ENCODE measurements at regions not wholly inside any gene's neighbourhood (a gene's known extent, or its start where the extent isn't known, plus 50 kb on each side); places are given as distances from the start of the nearest gene placed in this dataset.

DNA sequence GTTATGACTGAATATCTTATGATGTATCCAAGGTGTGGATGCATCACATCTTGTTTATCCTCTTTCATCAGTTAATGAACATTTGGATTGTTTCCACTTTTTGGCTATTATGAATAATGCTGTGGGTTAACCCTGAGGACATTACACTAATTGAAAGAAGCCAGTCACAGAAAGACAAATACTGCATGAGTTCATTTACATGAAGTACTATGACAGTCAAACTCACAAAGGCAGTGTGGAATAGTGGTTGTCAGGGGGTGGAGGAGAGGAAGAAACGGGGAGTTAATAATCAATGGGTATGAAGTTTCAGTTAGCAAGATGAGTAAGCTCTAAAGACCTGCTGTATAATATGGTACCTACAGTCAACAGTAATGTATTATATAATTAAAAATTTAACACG lies 409.4 kb upstream of the CTNND2 start:
- no CpG with 5 or more reads among the region's 2 CpGs for WGBS (ENCODE audit: extremely low coverage, insufficient coverage, insufficient read length)
- no peak overlapping the region for H2BK5ac ChIP-seq (ENCODE audit: low read depth, low read length, poor library complexity)
- DNase-seq, result no peak

DNA sequence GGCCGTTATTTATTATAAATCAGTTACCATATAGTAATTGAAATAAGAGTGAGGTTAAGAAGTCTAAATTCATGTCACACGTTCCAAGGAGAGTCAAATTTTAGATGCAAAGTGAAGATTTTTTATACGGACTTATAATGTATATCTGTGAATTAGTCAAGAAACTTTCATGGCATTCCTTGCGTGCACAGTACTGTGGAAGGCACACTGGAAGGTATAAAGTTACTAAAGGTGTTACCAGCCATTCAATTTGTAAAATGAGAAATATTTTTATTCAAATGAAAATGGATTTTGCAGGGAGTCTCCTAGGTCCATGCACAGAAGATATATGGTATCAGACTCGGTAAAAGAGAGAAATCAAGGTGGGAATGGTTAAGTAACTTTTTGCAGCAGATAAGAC lies 408.1 kb upstream of the CTNND2 start:
- H3K4me1 ChIP-seq (ENCODE audit: control insufficient read depth in 1 of 2, insufficient read depth in 2 of 2, low read length in 2 of 2), result peaks cover 0 to 3% of the 10 kb centered on the region in 2 experiments
- H2AFZ ChIP-seq (ENCODE audit: insufficient read depth, low read length, poor library complexity), result no peak overlapping the region
- H3K23ac ChIP-seq (ENCODE audit: low read length), result no peak overlapping the region
- H4K91ac ChIP-seq (ENCODE audit: low read depth, low read length), result no peak overlapping the region
- H3K18ac ChIP-seq (ENCODE audit: low read length), result no peak overlapping the region
- no peak for DNase-seq
- H3K36me3 ChIP-seq (ENCODE audit: control insufficient read depth in 1 of 2, insufficient read depth in 2 of 2, low read length in 2 of 2), result no peaks in the 10 kb centered on the region
- H3K79me1 ChIP-seq (ENCODE audit: low read length), result no peaks in the 10 kb centered on the region
- no peak overlapping the region for H3K27ac ChIP-seq (ENCODE audit: low read depth, low read length)
- H3K4ac ChIP-seq (ENCODE audit: low read depth, low read length), result no peak overlapping the region
- H2AK5ac ChIP-seq (ENCODE audit: low read length), result no peak overlapping the region
- H3K79me2 ChIP-seq (ENCODE audit: control insufficient read depth, insufficient read depth, low read length, poor library complexity), result no peaks in the 10 kb centered on the region
- no peak overlapping the region for H2BK12ac ChIP-seq (ENCODE audit: low read length)
- H3K4me2 ChIP-seq (ENCODE audit: low read length), result no peak overlapping the region
- H3K14ac ChIP-seq (ENCODE audit: low read length), result no peak overlapping the region
- no peak overlapping the region for H4K12ac ChIP-seq (ENCODE audit: low read depth, low read length)
- H3K9ac ChIP-seq (ENCODE audit: low read length), result no peak overlapping the region
- H3K4me3 ChIP-seq (ENCODE audit: low read depth, low read length), result no peak overlapping the region
- no peak overlapping the region for H2BK120ac ChIP-seq (ENCODE audit: insufficient read depth, low read length, poor library complexity)
- no CpG with 5 or more reads among the region's 5 CpGs for WGBS (ENCODE audit: extremely low coverage, insufficient coverage, insufficient read length)
- H3K27me3 ChIP-seq (ENCODE audit: insufficient read depth, low read length), result no peaks in the 10 kb centered on the region
- H2BK5ac ChIP-seq (ENCODE audit: low read depth, low read length, poor library complexity), result no peak overlapping the region
- H3K9me3 ChIP-seq (ENCODE audit: insufficient read depth, low read depth, low read length), result no peaks in the 10 kb centered on the region
- no peak overlapping the region for H4K8ac ChIP-seq (ENCODE audit: low read depth, low read length)

More for the DNA sequence above, 409.4 kb upstream of the CTNND2 start:
- Histone ChIP-seq H3K18ac (ENCODE audit: low read length) (no peak overlapping the region), H4K91ac (ENCODE audit: low read depth, low read length) (no peak overlapping the region), H3K79me2 (ENCODE audit: control insufficient read depth, insufficient read depth, low read length, poor library complexity) (no peaks in the 10 kb centered on the region), H3K23ac (ENCODE audit: low read length) (no peak overlapping the region), H4K8ac (ENCODE audit: low read depth, low read length) (no peak overlapping the region), H3K4me1 (ENCODE audit: control insufficient read depth in 1 of 2, insufficient read depth in 2 of 2, low read length in 2 of 2) (peaks cover 0 to 3% of the 10 kb centered on the region in 2 experiments), H2BK12ac (ENCODE audit: low read length) (no peak overlapping the region), H3K27me3 (ENCODE audit: insufficient read depth, low read length) (no peaks in the 10 kb centered on the region), H4K12ac (ENCODE audit: low read depth, low read length) (no peak overlapping the region), H2AFZ (ENCODE audit: insufficient read depth, low read length, poor library complexity) (no peak overlapping the region), H2AK5ac (ENCODE audit: low read length) (no peak overlapping the region), H3K9me3 (ENCODE audit: insufficient read depth, low read depth, low read length) (no peaks in the 10 kb centered on the region), H3K9ac (ENCODE audit: low read length) (no peak overlapping the region), H3K4ac (ENCODE audit: low read depth, low read length) (no peak overlapping the region), H3K14ac (ENCODE audit: low read length) (no peak overlapping the region), H3K79me1 (ENCODE audit: low read length) (no peaks in the 10 kb centered on the region), H2BK120ac (ENCODE audit: insufficient read depth, low read length, poor library complexity) (no peak overlapping the region), H3K4me2 (ENCODE audit: low read length) (no peak overlapping the region), H3K27ac (ENCODE audit: low read depth, low read length) (no peak overlapping the region), H3K36me3 (ENCODE audit: control insufficient read depth in 1 of 2, insufficient read depth in 2 of 2, low read length in 2 of 2) (no peaks in the 10 kb centered on the region), H3K4me3 (ENCODE audit: low read depth, low read length) (no peak overlapping the region)

DNA sequence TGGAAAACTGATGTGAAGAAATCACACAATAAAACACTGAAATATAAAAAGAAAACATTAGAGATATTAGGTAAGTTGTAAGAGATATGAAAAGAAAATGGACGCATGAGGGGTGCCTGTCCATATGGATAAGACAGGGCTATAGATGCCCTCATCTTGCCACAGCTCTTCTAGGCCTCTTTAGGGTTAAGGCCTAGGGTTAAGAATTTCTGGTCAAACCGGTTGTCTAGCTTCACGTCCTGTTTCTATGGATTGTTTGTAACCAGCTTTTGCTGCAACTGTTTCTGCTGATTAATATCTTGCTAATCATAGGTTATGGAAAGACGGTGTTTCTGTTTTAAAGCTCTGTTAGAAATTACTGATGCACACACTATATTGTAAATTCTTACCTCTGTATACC lies 389.9 kb upstream of the CTNND2 start:
- no peak overlapping the region for H2BK12ac ChIP-seq (ENCODE audit: low read length)
- no peak overlapping the region for H4K8ac ChIP-seq (ENCODE audit: low read depth, low read length)
- no peak overlapping the region for H2AFZ ChIP-seq (ENCODE audit: insufficient read depth, low read length, poor library complexity)
- H3K18ac ChIP-seq (ENCODE audit: low read length), result no peak overlapping the region
- H3K23ac ChIP-seq (ENCODE audit: low read length), result no peak overlapping the region
- H3K27ac ChIP-seq (ENCODE audit: low read depth, low read length), result no peak overlapping the region
- no peaks in the 10 kb centered on the region for H3K9me3 ChIP-seq (ENCODE audit: insufficient read depth, low read depth, low read length)
- H3K14ac ChIP-seq (ENCODE audit: low read length), result no peak overlapping the region
- peak; percentile 64 to 87 for DNase-seq
- H3K79me1 ChIP-seq (ENCODE audit: low read length), result no peaks in the 10 kb centered on the region
- H3K4ac ChIP-seq (ENCODE audit: low read depth, low read length), result no peak overlapping the region
- no CpG with 5 or more reads among the region's 4 CpGs for WGBS (ENCODE audit: extremely low coverage, insufficient coverage, insufficient read length)
- no peak overlapping the region for H2BK5ac ChIP-seq (ENCODE audit: low read depth, low read length, poor library complexity)
- H3K36me3 ChIP-seq (ENCODE audit: control insufficient read depth in 1 of 2, insufficient read depth in 2 of 2, low read length in 2 of 2), result no peaks in the 10 kb centered on the region
- no peak overlapping the region for H4K12ac ChIP-seq (ENCODE audit: low read depth, low read length)
- H3K9ac ChIP-seq (ENCODE audit: low read length), result no peak overlapping the region
- H2AK5ac ChIP-seq (ENCODE audit: low read length), result no peak overlapping the region
- no peak overlapping the region for H3K4me2 ChIP-seq (ENCODE audit: low read length)
- H3K79me2 ChIP-seq (ENCODE audit: control insufficient read depth, insufficient read depth, low read length, poor library complexity), result no peaks in the 10 kb centered on the region
- H4K91ac ChIP-seq (ENCODE audit: low read depth, low read length), result no peak overlapping the region
- H3K4me1 ChIP-seq (ENCODE audit: control insufficient read depth in 1 of 2, insufficient read depth in 2 of 2, low read length in 2 of 2), result no peaks in the 10 kb centered on the region
- H2BK120ac ChIP-seq (ENCODE audit: insufficient read depth, low read length, poor library complexity), result no peak overlapping the region
- H3K4me3 ChIP-seq (ENCODE audit: low read depth, low read length), result no peak overlapping the region
- no peaks in the 10 kb centered on the region for H3K27me3 ChIP-seq (ENCODE audit: insufficient read depth, low read length)

DNA sequence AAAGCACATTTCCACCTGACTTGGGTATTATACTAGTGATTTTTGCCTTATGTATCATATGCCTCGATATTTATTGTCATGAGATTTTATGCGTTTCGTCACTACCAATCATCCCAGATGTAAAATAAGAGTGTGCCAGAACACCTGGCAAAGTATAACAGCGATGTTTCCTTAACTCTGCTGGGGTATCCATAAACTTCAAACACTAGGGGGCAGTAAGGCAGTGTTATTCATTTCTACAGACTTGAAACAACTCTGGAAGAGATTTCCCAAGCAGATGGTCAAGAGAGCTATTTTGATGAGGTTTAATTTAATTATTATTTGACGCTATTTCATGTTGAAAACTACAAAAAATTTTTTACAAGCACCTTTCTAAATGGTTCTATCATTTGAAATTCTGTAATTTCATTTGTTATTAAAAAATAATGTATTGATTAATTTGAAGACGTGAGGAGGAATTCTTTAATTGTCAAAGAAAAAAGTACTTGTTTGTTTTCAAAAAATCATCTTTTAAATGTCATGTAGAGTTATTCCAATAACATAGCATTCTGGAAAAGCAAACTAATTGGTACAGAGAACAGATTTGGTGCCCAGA lies 388.5 kb upstream of the CTNND2 start:
- H2AFZ ChIP-seq (ENCODE audit: insufficient read depth, low read length, poor library complexity), result no peak overlapping the region
- no peak overlapping the region for H3K4me3 ChIP-seq (ENCODE audit: low read depth, low read length)
- H2BK120ac ChIP-seq (ENCODE audit: insufficient read depth, low read length, poor library complexity), result no peak overlapping the region
- no peak overlapping the region for H4K12ac ChIP-seq (ENCODE audit: low read depth, low read length)
- no peak overlapping the region for H3K4ac ChIP-seq (ENCODE audit: low read depth, low read length)
- H3K79me2 ChIP-seq (ENCODE audit: control insufficient read depth, insufficient read depth, low read length, poor library complexity), result no peaks in the 10 kb centered on the region
- H3K4me2 ChIP-seq (ENCODE audit: low read length), result no peak overlapping the region
- H3K79me1 ChIP-seq (ENCODE audit: low read length), result no peaks in the 10 kb centered on the region
- peak in 1 of 2 donors; percentile 81 for DNase-seq
- H2BK5ac ChIP-seq (ENCODE audit: low read depth, low read length, poor library complexity), result no peak overlapping the region
- no peaks in the 10 kb centered on the region for H3K9me3 ChIP-seq (ENCODE audit: insufficient read depth, low read depth, low read length)
- no peaks in the 10 kb centered on the region for H3K36me3 ChIP-seq (ENCODE audit: control insufficient read depth in 1 of 2, insufficient read depth in 2 of 2, low read length in 2 of 2)
- no peak overlapping the region for H2AK5ac ChIP-seq (ENCODE audit: low read length)
- no peaks in the 10 kb centered on the region for H3K27me3 ChIP-seq (ENCODE audit: insufficient read depth, low read length)
- H3K9ac ChIP-seq (ENCODE audit: low read length), result no peak overlapping the region
- no peak overlapping the region for H3K14ac ChIP-seq (ENCODE audit: low read length)
- H3K27ac ChIP-seq (ENCODE audit: low read depth, low read length), result no peak overlapping the region
- H3K23ac ChIP-seq (ENCODE audit: low read length), result no peak overlapping the region
- H3K18ac ChIP-seq (ENCODE audit: low read length), result no peak overlapping the region
- WGBS (ENCODE audit: extremely low coverage, insufficient coverage, insufficient read length), result 100% methylated on average over 1 of the region's 6 CpGs
- no peaks in the 10 kb centered on the region for H3K4me1 ChIP-seq (ENCODE audit: control insufficient read depth in 1 of 2, insufficient read depth in 2 of 2, low read length in 2 of 2)
- H4K91ac ChIP-seq (ENCODE audit: low read depth, low read length), result no peak overlapping the region
- no peak overlapping the region for H2BK12ac ChIP-seq (ENCODE audit: low read length)
- H4K8ac ChIP-seq (ENCODE audit: low read depth, low read length), result no peak overlapping the region

All from trophoblast cell (in vitro differentiated cells and primary cell).